ENCODE measurements at regions not wholly inside any gene's neighbourhood (a gene's known extent, or its start where the extent isn't known, plus 50 kb on each side); places are given as distances from the start of the nearest gene placed in this dataset.

GRCh38 chr7:156065400-156065799, 253.1 kb upstream of the SHH start:
- no peak for TF ChIP-seq CTCF (IDR thresholded peaks at IDR 0.05; ENCODE audit: borderline replicate concordance, control extremely low read depth, extremely low read depth, insufficient read depth, missing control alignments)
- in situ Hi-C loops (cut with MboI; ENCODE audit: low sequenced_read_pairs, unreplicated experiment), result no loop called here
- DNase-seq (ENCODE audit: low spot score), result no peak

GRCh38 chr7:156064971-156065386, 252.7 kb upstream of the SHH start:
- DNase-seq (ENCODE audit: low spot score), result no peak
- TF ChIP-seq CTCF (IDR thresholded peaks at IDR 0.05; ENCODE audit: borderline replicate concordance, control extremely low read depth, extremely low read depth, insufficient read depth, missing control alignments), result no peak
- in situ Hi-C loops (cut with MboI; ENCODE audit: low sequenced_read_pairs, unreplicated experiment), result no loop called here

- no peak for DNase-seq (ENCODE audit: low spot score)
- in situ Hi-C loops (cut with MboI; ENCODE audit: low sequenced_read_pairs, unreplicated experiment), result no loop called here
- no peak for TF ChIP-seq CTCF (IDR thresholded peaks at IDR 0.05; ENCODE audit: borderline replicate concordance, control extremely low read depth, extremely low read depth, insufficient read depth, missing control alignments)
Observed at GRCh38 chr7:156063241-156063810, 251.1 kb upstream of the SHH start.

GRCh38 chr7:156062286-156062685, 250.0 kb upstream of the SHH start:
- in situ Hi-C loops (cut with MboI; ENCODE audit: low sequenced_read_pairs, unreplicated experiment), result no loop called here
- DNase-seq (ENCODE audit: low spot score), result no peak
- TF ChIP-seq CTCF (IDR thresholded peaks at IDR 0.05; ENCODE audit: borderline replicate concordance, control extremely low read depth, extremely low read depth, insufficient read depth, missing control alignments), result no peak

GRCh38 chr7:156061689-156062255, 249.5 kb upstream of the SHH start:
- no peak for DNase-seq (ENCODE audit: low spot score)
- in situ Hi-C loops (cut with MboI; ENCODE audit: low sequenced_read_pairs, unreplicated experiment), result no loop called here
- no peak for TF ChIP-seq CTCF (IDR thresholded peaks at IDR 0.05; ENCODE audit: borderline replicate concordance, control extremely low read depth, extremely low read depth, insufficient read depth, missing control alignments)

GRCh38 chr7:156060925-156061324, 248.7 kb upstream of the SHH start:
- TF ChIP-seq CTCF (IDR thresholded peaks at IDR 0.05; ENCODE audit: borderline replicate concordance, control extremely low read depth, extremely low read depth, insufficient read depth, missing control alignments), result no peak
- in situ Hi-C loops (cut with MboI; ENCODE audit: low sequenced_read_pairs, unreplicated experiment), result no loop called here
- DNase-seq (ENCODE audit: low spot score), result no peak
